PFSK-1 (cell line): ENCODE measurements at regions not wholly inside any gene's neighbourhood (a gene's known extent, or its start where the extent isn't known, plus 50 kb on each side); places are given as distances from the start of the nearest gene placed in this dataset.

Experiments
- TAF1 ChIP-seq: IDR thresholded peaks from 2 replicates; pipeline ENCODE4 v1.6.1; 2012; ENCODE audit warnings: low read length, control low read depth, borderline replicate concordance; ENCODE audit not compliant: insufficient read depth
- TF ChIP-seq, protein P1 (sequence below), 2 experiments: IDR thresholded peaks; 2 replicates each; pipeline versions ENCODE4 v1.6.1 to v1.8.0; 2011 to 2012; ENCODE audit warnings: low read depth in 2 of 2, low read length in 2 of 2, control low read depth in 1 of 2, inconsistent platforms in 1 of 2, mild to moderate bottlenecking in 1 of 2, moderate library complexity in 1 of 2; ENCODE audit not compliant: insufficient read depth in 1 of 2

- TF ChIP-seq, protein P1, sequence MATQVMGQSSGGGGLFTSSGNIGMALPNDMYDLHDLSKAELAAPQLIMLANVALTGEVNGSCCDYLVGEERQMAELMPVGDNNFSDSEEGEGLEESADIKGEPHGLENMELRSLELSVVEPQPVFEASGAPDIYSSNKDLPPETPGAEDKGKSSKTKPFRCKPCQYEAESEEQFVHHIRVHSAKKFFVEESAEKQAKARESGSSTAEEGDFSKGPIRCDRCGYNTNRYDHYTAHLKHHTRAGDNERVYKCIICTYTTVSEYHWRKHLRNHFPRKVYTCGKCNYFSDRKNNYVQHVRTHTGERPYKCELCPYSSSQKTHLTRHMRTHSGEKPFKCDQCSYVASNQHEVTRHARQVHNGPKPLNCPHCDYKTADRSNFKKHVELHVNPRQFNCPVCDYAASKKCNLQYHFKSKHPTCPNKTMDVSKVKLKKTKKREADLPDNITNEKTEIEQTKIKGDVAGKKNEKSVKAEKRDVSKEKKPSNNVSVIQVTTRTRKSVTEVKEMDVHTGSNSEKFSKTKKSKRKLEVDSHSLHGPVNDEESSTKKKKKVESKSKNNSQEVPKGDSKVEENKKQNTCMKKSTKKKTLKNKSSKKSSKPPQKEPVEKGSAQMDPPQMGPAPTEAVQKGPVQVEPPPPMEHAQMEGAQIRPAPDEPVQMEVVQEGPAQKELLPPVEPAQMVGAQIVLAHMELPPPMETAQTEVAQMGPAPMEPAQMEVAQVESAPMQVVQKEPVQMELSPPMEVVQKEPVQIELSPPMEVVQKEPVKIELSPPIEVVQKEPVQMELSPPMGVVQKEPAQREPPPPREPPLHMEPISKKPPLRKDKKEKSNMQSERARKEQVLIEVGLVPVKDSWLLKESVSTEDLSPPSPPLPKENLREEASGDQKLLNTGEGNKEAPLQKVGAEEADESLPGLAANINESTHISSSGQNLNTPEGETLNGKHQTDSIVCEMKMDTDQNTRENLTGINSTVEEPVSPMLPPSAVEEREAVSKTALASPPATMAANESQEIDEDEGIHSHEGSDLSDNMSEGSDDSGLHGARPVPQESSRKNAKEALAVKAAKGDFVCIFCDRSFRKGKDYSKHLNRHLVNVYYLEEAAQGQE (IDR thresholded peaks at IDR 0.05; ENCODE audit: insufficient read depth in 1 of 2, low read depth in 2 of 2, low read length in 2 of 2): no peak
- no peak for TF ChIP-seq TAF1
These were observed 303.7 kb downstream of the BAMBI start for GRCh38 chr10:28981007-28981406.
